Fibroblast of upper back skin (primary cell): ENCODE measurements at regions not wholly inside any gene's neighbourhood (a gene's known extent, or its start where the extent isn't known, plus 50 kb on each side); places are given as distances from the start of the nearest gene placed in this dataset.
"Not testable (repeated sequence)": the region's sequence is repeated elsewhere in the genome, so short reads cannot be mapped to it uniquely, and the experiment has no call there.

Source experiments
- DNase-seq: peaks from one replicate; pipeline ENCODE4 v3.0.0-alpha.2; 2013

- peak; percentile 25 for DNase-seq
Measured at GRCh38 chr11:33553486-33553885, 147.1 kb downstream of the C11orf91 start.

GRCh38 chr11:33552756-33553155 lies 147.9 kb downstream of the C11orf91 start:
- peak; percentile 55 for DNase-seq

- DNase-seq = peak; percentile 40
Measured at GRCh38 chr11:33551051-33551450, 149.6 kb downstream of the C11orf91 start.

- DNase-seq = no peak
Measured at GRCh38 chr11:33549483-33549882, 151.1 kb downstream of the C11orf91 start.

GRCh38 chr11:33545931-33546330 lies 154.7 kb downstream of the C11orf91 start:
- peak; percentile 76 for DNase-seq

GRCh38 chr11:33544593-33545373 lies 155.8 kb downstream of the C11orf91 start:
- no peak for DNase-seq

- DNase-seq = peak; percentile 38
Measured at GRCh38 chr11:33543823-33544222, 156.8 kb downstream of the C11orf91 start.

GRCh38 chr11:33542921-33543320 lies 157.7 kb downstream of the C11orf91 start:
- peak; percentile 45 for DNase-seq

GRCh38 chr11:33540946-33541915 lies 159.4 kb downstream of the C11orf91 start:
- DNase-seq = no peak

GRCh38 chr11:33540427-33540826 lies 160.2 kb downstream of the C11orf91 start:
- no peak for DNase-seq

- DNase-seq = peak; percentile 28
Measured at GRCh38 chr11:33539751-33540150, 160.9 kb downstream of the C11orf91 start.

- DNase-seq = no peak
Measured at GRCh38 chr11:33538726-33539125, 161.9 kb downstream of the C11orf91 start.

- no peak for DNase-seq
Measured at GRCh38 chr11:33536178-33536577, 164.4 kb downstream of the C11orf91 start.

- DNase-seq = no peak
Measured at GRCh38 chr11:33534575-33534974, 166.1 kb downstream of the C11orf91 start.

GRCh38 chr11:33533386-33534052 lies 167.1 kb downstream of the C11orf91 start:
- peak; percentile 34 for DNase-seq

- no peak for DNase-seq
Measured at GRCh38 chr11:33532720-33533385, 167.8 kb downstream of the C11orf91 start.

GRCh38 chr11:33532257-33532656 lies 168.4 kb downstream of the C11orf91 start:
- no peak for DNase-seq

- peak; percentile 96 for DNase-seq
Measured at GRCh38 chr11:33531743-33532181, 168.9 kb downstream of the C11orf91 start.

- peak; percentile 83 for DNase-seq
Measured at GRCh38 chr11:33530815-33531214, 169.8 kb downstream of the C11orf91 start.

GRCh38 chr11:33529461-33529860 lies 171.2 kb downstream of the C11orf91 start:
- DNase-seq = no peak

- DNase-seq = not testable (repeated sequence)
Measured at GRCh38 chr11:33527738-33528137, 172.9 kb downstream of the C11orf91 start.

- DNase-seq = no peak
Measured at GRCh38 chr11:33525789-33526188, 174.8 kb downstream of the C11orf91 start.
